Hepatocyte (in vitro differentiated cells): ENCODE measurements at regions not wholly inside any gene's neighbourhood (a gene's known extent, or its start where the extent isn't known, plus 50 kb on each side); places are given as distances from the start of the nearest gene placed in this dataset.

ENCODE experiments used
- DNase-seq: peaks from one replicate; pipeline ENCODE4 v3.0.0-alpha.2; 2016; ENCODE audit warnings: low spot score
- H2AFZ ChIP-seq: fragments of 200-600 bp; sonication (generic); 2 replicates; pipeline ENCODE4 v1.6.0; 2016; ENCODE audit warnings: antibody characterized with exemption, mild to moderate bottlenecking
- H3K27ac ChIP-seq: fragments of 200-600 bp; sonication (generic); 2 replicates; pipeline ENCODE4 v1.5.1; 2016; ENCODE audit warnings: mild to moderate bottlenecking
- H3K27me3 ChIP-seq: fragments of 200-600 bp; sonication (generic); 2 replicates; pipeline ENCODE4 v1.6.1; 2016
- H3K36me3 ChIP-seq: fragments of 200-600 bp; sonication (generic); replicated peaks from 2 replicates; pipeline ENCODE4 v1.5.1; 2016; ENCODE audit warnings: low read depth; ENCODE audit not compliant: insufficient read depth
- H3K4me1 ChIP-seq: fragments of 200-600 bp; sonication (generic); 2 replicates; pipeline ENCODE4 v1.5.1; 2016; ENCODE audit warnings: mild to moderate bottlenecking, moderate library complexity; ENCODE audit not compliant: insufficient read depth
- H3K4me2 ChIP-seq: fragments of 200-600 bp; sonication (generic); 2 replicates; pipeline ENCODE4 v1.6.0; 2016
- H3K4me3 ChIP-seq: fragments of 200-600 bp; sonication (generic); 2 replicates; pipeline ENCODE4 v1.5.1; 2016; ENCODE audit warnings: mild to moderate bottlenecking
- H3K79me2 ChIP-seq: fragments of 200-600 bp; sonication (generic); 2 replicates; pipeline ENCODE4 v1.6.0; 2017; ENCODE audit warnings: mild to moderate bottlenecking
- H3K9me2 ChIP-seq: fragments of 200-600 bp; sonication (generic); replicated peaks from 2 replicates; pipeline ENCODE4 v1.6.0; 2017; ENCODE audit warnings: mild to moderate bottlenecking; ENCODE audit not compliant: insufficient read depth
- H3K9me3 ChIP-seq: fragments of 200-600 bp; sonication (generic); 2 replicates; pipeline ENCODE4 v1.5.1; 2016; ENCODE audit warnings: low read depth, mild to moderate bottlenecking
- H4K20me1 ChIP-seq: fragments of 200-600 bp; sonication (generic); 2 replicates; pipeline ENCODE4 v1.6.0; 2016; ENCODE audit warnings: mild to moderate bottlenecking; ENCODE audit not compliant: insufficient read depth, poor library complexity, severe bottlenecking
- EZH2 ChIP-seq: fragments of 200-600 bp; sonication (generic); IDR thresholded peaks from 2 replicates; pipeline ENCODE4 v1.6.1; 2016; ENCODE audit warnings: antibody characterized with exemption, mild to moderate bottlenecking, borderline replicate concordance
- EZH2phosphoT487 ChIP-seq: fragments of 200-600 bp; sonication (generic); IDR thresholded peaks from one replicate; pipeline ENCODE4 v1.6.1; 2018; ENCODE audit warnings: antibody characterized with exemption, mild to moderate bottlenecking, low read depth, moderate library complexity; ENCODE audit not compliant: unreplicated experiment, severe bottlenecking
- WGBS: methylation state at CpG from one replicate; pipeline ENCODE4 v1.1.6; 2016; ENCODE audit warnings: low lambda C conversion rate; ENCODE audit errors: missing lambda C conversion rate; 5-methylcytosine and 5-hydroxymethylcytosine counted together
- TF ChIP-seq, protein P1 (sequence below): fragments of 200-600 bp; sonication (generic); IDR thresholded peaks from 2 replicates; pipeline ENCODE4 v1.5.1; 2016; ENCODE audit warnings: antibody characterized with exemption, mild to moderate bottlenecking; ENCODE audit not compliant: poor library complexity

DNA sequence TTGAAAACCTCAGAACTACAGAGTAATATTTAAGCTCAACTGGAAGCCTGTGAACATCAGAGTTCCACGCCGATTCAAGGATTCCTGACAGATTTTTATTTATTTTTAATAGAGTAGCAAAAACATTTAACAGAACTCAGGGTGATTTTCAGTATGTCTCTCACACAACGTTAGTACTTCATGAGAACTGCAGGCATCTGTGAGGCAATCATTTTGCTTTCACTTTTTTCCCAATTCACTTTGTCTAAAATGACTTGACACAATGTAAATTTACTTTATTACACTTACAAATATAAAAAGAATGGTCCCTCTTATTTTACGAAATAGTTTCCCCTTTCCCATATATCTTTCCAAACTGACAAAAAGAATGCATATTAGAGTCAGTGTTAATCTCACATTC lies 869.5 kb upstream of the EPHA5 start:
- Histone ChIP-seq H3K27me3 (no peaks in the 10 kb centered on the region), H3K36me3 (no peaks in the 10 kb centered on the region), H3K4me2 (no peak overlapping the region), H3K9me3 (no peaks in the 10 kb centered on the region), H3K27ac (no peak overlapping the region), H3K9me2 (no peaks in the 10 kb centered on the region), H3K79me2 (no peaks in the 10 kb centered on the region), H3K4me3 (no peak overlapping the region), H3K4me1 (no peaks in the 10 kb centered on the region), H2AFZ (peak overlapping the region; percentile 28), H4K20me1 (no peaks in the 10 kb centered on the region)
- WGBS: 72% methylated on average over 4 of the region's 4 CpGs
- TF ChIP-seq, protein P1, sequence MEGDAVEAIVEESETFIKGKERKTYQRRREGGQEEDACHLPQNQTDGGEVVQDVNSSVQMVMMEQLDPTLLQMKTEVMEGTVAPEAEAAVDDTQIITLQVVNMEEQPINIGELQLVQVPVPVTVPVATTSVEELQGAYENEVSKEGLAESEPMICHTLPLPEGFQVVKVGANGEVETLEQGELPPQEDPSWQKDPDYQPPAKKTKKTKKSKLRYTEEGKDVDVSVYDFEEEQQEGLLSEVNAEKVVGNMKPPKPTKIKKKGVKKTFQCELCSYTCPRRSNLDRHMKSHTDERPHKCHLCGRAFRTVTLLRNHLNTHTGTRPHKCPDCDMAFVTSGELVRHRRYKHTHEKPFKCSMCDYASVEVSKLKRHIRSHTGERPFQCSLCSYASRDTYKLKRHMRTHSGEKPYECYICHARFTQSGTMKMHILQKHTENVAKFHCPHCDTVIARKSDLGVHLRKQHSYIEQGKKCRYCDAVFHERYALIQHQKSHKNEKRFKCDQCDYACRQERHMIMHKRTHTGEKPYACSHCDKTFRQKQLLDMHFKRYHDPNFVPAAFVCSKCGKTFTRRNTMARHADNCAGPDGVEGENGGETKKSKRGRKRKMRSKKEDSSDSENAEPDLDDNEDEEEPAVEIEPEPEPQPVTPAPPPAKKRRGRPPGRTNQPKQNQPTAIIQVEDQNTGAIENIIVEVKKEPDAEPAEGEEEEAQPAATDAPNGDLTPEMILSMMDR: no peak
- no peak for TF ChIP-seq EZH2
- TF ChIP-seq EZH2phosphoT487: no peak
- no peak for DNase-seq

DNA sequence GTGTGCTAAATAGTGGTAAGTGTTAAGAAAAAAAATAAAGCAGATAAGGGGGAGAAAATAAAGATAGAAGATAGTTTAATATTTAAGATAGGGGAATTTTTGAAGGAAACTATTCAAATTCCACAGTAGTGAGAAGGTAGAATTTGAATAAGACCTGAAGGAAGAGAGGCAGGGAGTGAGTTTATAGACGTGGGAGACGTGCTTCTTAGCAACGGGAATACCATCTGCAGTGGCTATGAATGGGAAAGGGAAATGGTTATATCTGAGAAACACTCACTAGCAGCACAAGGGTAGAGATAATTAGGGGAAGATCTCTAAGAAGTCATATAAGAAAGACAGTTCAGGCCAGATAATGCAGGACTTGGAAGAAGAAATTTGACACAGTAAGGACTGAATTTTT lies 854.5 kb upstream of the EPHA5 start:
- H3K9me2 ChIP-seq: no peaks in the 10 kb centered on the region
- H3K79me2 ChIP-seq: no peaks in the 10 kb centered on the region
- H3K4me2 ChIP-seq: no peak overlapping the region
- H3K4me3 ChIP-seq: no peak overlapping the region
- H3K4me1 ChIP-seq: no peaks in the 10 kb centered on the region
- DNase-seq: no peak
- WGBS: 67% methylated on average over 3 of the region's 3 CpGs
- no peaks in the 10 kb centered on the region for H4K20me1 ChIP-seq
- TF ChIP-seq EZH2phosphoT487 (no peak), EZH2 (no peak)
- TF ChIP-seq, protein P1: no peak
- no peaks in the 10 kb centered on the region for H3K36me3 ChIP-seq
- H2AFZ ChIP-seq: no peak overlapping the region
- no peaks in the 10 kb centered on the region for H3K9me3 ChIP-seq
- H3K27me3 ChIP-seq: no peaks in the 10 kb centered on the region
- no peak overlapping the region for H3K27ac ChIP-seq

DNA sequence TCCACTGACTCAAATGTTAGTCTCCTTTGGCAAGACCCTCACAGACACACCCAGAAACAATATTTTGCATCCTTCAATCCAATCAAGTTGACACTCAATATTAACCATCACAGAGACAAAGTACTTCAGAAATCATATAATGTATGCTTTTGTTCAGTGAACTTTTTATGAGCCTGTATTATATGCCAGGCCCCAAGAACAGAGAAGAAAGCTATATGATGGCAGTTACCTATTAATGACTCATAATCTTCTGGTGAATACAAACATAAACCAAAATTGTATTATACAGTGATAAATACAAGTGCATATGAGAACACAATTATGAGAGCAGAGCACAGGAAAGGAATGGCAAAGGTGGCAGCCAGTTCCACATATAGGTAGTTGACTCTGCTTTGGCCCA lies 852.0 kb upstream of the EPHA5 start:
- TF ChIP-seq, protein P1: no peak
- no peak for TF ChIP-seq EZH2
- no peak for TF ChIP-seq EZH2phosphoT487
- Histone ChIP-seq H3K4me3 (no peak overlapping the region), H4K20me1 (no peaks in the 10 kb centered on the region), H3K4me1 (no peaks in the 10 kb centered on the region), H3K27ac (no peak overlapping the region), H3K36me3 (no peaks in the 10 kb centered on the region), H2AFZ (no peak overlapping the region), H3K9me3 (no peaks in the 10 kb centered on the region), H3K27me3 (no peaks in the 10 kb centered on the region), H3K9me2 (no peaks in the 10 kb centered on the region), H3K79me2 (no peaks in the 10 kb centered on the region), H3K4me2 (no peak overlapping the region)
- no peak for DNase-seq

DNA sequence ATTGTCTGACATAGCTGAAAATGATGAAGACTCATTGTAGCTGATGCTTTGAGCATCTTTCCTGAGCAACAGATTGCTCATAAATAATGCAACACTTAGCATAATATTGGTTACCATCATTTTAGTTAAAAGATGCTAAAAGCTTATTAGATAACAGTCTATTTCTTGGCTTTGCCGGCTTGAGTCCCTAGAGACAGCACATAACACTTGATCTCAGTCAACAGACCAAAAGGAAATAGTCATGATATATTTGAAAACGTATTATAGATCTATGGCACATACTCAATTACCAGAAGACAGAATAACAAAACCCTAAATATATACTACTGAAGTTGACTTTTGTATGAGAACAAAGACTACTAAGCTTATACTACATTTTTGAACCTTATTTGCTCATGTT lies 846.7 kb upstream of the EPHA5 start:
- Histone ChIP-seq H3K4me2 (no peak overlapping the region), H3K79me2 (no peaks in the 10 kb centered on the region), H2AFZ (no peak overlapping the region), H4K20me1 (no peaks in the 10 kb centered on the region), H3K27ac (no peak overlapping the region), H3K36me3 (no peaks in the 10 kb centered on the region), H3K4me1 (no peaks in the 10 kb centered on the region), H3K9me2 (no peaks in the 10 kb centered on the region), H3K9me3 (no peaks in the 10 kb centered on the region), H3K4me3 (no peak overlapping the region), H3K27me3 (no peaks in the 10 kb centered on the region)
- TF ChIP-seq EZH2 (no peak), EZH2phosphoT487 (no peak)
- WGBS: 84% methylated on average over 2 of the region's 2 CpGs
- DNase-seq: no peak
